PC-9 (cell line): ENCODE measurements at regions not wholly inside any gene's neighbourhood (a gene's known extent, or its start where the extent isn't known, plus 50 kb on each side); places are given as distances from the start of the nearest gene placed in this dataset.

Experiments used
- BruUV-seq: library from RNA; stranded (reverse); fragments of 400-500 nt; replicated peaks from 2 replicates; lab custom pipeline; 2021; lab: Mats Ljungman, UMichigan
- CTCF ChIA-PET: fragments of 300-600 bp; sonication (Branson Sonifier 250); formaldehyde crosslinking; loops from one replicate; lab custom pipeline; 2022; ENCODE audit warnings: antibody characterized with exemption; lab: Charles Lee
- POLR2A ChIA-PET: fragments of 300-600 bp; sonication (Branson Sonifier 250); formaldehyde crosslinking; loops from one replicate; lab custom pipeline; 2022; ENCODE audit warnings: antibody characterized with exemption; ENCODE audit not compliant: unreplicated experiment; lab: Charles Lee
- DNase-seq, 2 experiments: peaks; one replicate each; pipeline versions ENCODE4 v3.0.0 to v3.0.0-alpha.2; 2015 to 2022; ENCODE audit warnings: mixed read lengths in 1 of 2
- H2AFZ ChIP-seq: fragments of 200-600 bp; sonication (generic); 2 replicates; pipeline ENCODE4 v1.8.1; 2017; ENCODE audit warnings: antibody characterized with exemption
- H3F3A ChIP-seq: fragments of 200-600 bp; sonication (generic); 2 replicates; pipeline ENCODE4 v1.8.1; 2017; ENCODE audit warnings: antibody characterized with exemption, mild to moderate bottlenecking, low read depth; ENCODE audit not compliant: insufficient read depth
- H3K27ac ChIP-seq: fragments of 200-600 bp; sonication (generic); 2 replicates; pipeline ENCODE4 v1.6.1; 2016; ENCODE audit warnings: mixed run types
- H3K27me3 ChIP-seq: fragments of 200-600 bp; sonication (generic); 2 replicates; pipeline ENCODE4 v1.6.1; 2016; ENCODE audit warnings: low read depth, mixed run types; ENCODE audit not compliant: insufficient read depth
- H3K36me3 ChIP-seq: fragments of 200-600 bp; sonication (generic); 2 replicates; pipeline ENCODE4 v1.6.1; 2016; ENCODE audit warnings: low read depth, mixed run types
- H3K4me1 ChIP-seq: fragments of 200-600 bp; sonication (generic); replicated peaks from 2 replicates; pipeline ENCODE4 v1.6.1; 2016; ENCODE audit warnings: mixed run types; ENCODE audit not compliant: insufficient read depth
- H3K4me2 ChIP-seq: fragments of 200-600 bp; sonication (generic); 2 replicates; pipeline ENCODE4 v1.6.1; 2017; ENCODE audit warnings: mixed run types
- H3K4me3 ChIP-seq: fragments of 200-600 bp; sonication (generic); 2 replicates; pipeline ENCODE4 v1.6.1; 2016; ENCODE audit warnings: mixed run types
- H3K79me2 ChIP-seq: fragments of 200-600 bp; sonication (generic); 2 replicates; pipeline ENCODE4 v1.6.1; 2017; ENCODE audit warnings: low read depth, mixed run types
- H3K9me2 ChIP-seq: fragments of 200-600 bp; sonication (generic); 2 replicates; pipeline ENCODE4 v1.8.1; 2017; ENCODE audit warnings: mild to moderate bottlenecking; ENCODE audit not compliant: insufficient read depth
- H3K9me3 ChIP-seq: fragments of 200-600 bp; sonication (generic); 2 replicates; pipeline ENCODE4 v1.8.1; 2016; ENCODE audit warnings: low read depth; ENCODE audit not compliant: insufficient read depth
- H4K20me1 ChIP-seq: fragments of 200-600 bp; sonication (generic); 2 replicates; pipeline ENCODE4 v1.8.1; 2017; ENCODE audit not compliant: insufficient read depth
- CTCF ChIP-seq: fragments of 200-600 bp; sonication (generic); conservative IDR thresholded peaks from 2 replicates; pipeline ENCODE4 v1.6.1; 2017; ENCODE audit warnings: mixed run types, antibody characterized with exemption, mild to moderate bottlenecking, moderate library complexity
- EZH2 ChIP-seq: fragments of 200-600 bp; sonication (generic); IDR thresholded peaks from 2 replicates; pipeline ENCODE4 v1.8.0; 2017; ENCODE audit warnings: antibody characterized with exemption, low read depth
- intact Hi-C: fragments of 100-400 bp; cut with micrococcal nuclease; formaldehyde crosslinking; loops from one replicate; pipeline ENCODE4 v1.10.0; 2022; ENCODE audit not compliant: unreplicated experiment

GRCh38 chr5:162668926-162669325 lies 601.4 kb downstream of the GABRG2 start:
- no peaks in the 10 kb centered on the region for H3F3A ChIP-seq
- no peak overlapping the region for H3K4me3 ChIP-seq
- H3K79me2 ChIP-seq: no peaks in the 10 kb centered on the region
- BruUV-seq: no TSS peak
- H3K27me3 ChIP-seq: no peaks in the 10 kb centered on the region
- ChIA-PET POLR2A (no interaction called here), CTCF (no interaction called here)
- H3K9me3 ChIP-seq: no peaks in the 10 kb centered on the region
- intact Hi-C loops: no loop called here
- H4K20me1 ChIP-seq: no peaks in the 10 kb centered on the region
- no peaks in the 10 kb centered on the region for H3K9me2 ChIP-seq
- H3K27ac ChIP-seq: no peak overlapping the region
- H3K4me1 ChIP-seq: no peaks in the 10 kb centered on the region
- H2AFZ ChIP-seq: no peak overlapping the region
- H3K36me3 ChIP-seq: no peaks in the 10 kb centered on the region
- TF ChIP-seq CTCF: no peak
- TF ChIP-seq EZH2: no peak
- H3K4me2 ChIP-seq: no peak overlapping the region
- DNase-seq: no peak

DNA sequence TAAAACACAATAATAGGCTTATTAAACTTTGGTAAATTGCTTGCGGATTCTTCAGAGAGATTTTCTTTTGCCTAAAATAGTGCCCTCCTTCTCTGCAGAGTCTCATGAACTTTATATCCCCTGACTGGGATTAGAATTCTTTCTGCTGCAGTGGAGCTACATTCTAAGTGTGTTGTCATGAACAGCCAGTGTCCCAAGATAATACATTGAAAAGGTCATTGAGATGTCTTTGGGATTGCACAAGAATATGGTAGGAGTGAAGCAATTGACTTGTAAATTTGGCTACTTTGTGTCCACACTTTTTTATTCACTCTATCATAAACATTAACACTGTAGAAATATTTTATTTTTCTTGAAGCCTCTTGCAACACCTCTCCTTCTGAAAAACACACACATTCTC lies 604.5 kb downstream of the GABRG2 start:
- DNase-seq: no peak
- no peaks in the 10 kb centered on the region for H3K79me2 ChIP-seq
- H3K4me1 ChIP-seq: no peaks in the 10 kb centered on the region
- H2AFZ ChIP-seq: no peak overlapping the region
- TF ChIP-seq EZH2: no peak
- TF ChIP-seq CTCF: no peak
- intact Hi-C loops: no loop called here
- ChIA-PET CTCF (no interaction called here), POLR2A (no interaction called here)
- H3K27me3 ChIP-seq: no peaks in the 10 kb centered on the region
- H3K36me3 ChIP-seq: no peaks in the 10 kb centered on the region
- H3K27ac ChIP-seq: no peak overlapping the region
- no peaks in the 10 kb centered on the region for H4K20me1 ChIP-seq
- H3F3A ChIP-seq: no peaks in the 10 kb centered on the region
- H3K9me2 ChIP-seq: no peaks in the 10 kb centered on the region
- no TSS peak for BruUV-seq
- no peaks in the 10 kb centered on the region for H3K9me3 ChIP-seq
- H3K4me2 ChIP-seq: no peak overlapping the region
- no peak overlapping the region for H3K4me3 ChIP-seq

DNA sequence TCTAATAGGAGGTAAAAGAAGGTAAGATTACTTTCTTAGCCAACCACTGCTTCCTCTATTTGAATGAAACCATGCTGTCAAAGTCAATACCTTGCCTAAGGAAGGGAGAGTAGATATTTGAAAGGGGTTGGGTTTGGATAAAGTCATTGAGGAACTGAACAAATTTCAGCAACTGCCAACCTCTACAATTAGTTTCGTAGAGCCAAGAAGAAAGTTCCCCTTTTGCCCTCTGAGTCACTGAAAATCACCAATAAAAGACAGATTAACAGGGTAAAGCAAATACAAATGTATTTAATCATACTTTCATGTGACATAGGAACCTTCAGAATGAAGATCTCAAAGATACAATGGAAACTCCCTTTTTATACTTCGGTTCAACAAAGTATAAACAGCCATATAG lies 615.7 kb downstream of the GABRG2 start:
- no TSS peak for BruUV-seq
- Histone ChIP-seq H3K4me3 (no peak overlapping the region), H4K20me1 (no peaks in the 10 kb centered on the region), H3F3A (no peaks in the 10 kb centered on the region), H3K36me3 (no peaks in the 10 kb centered on the region), H3K4me1 (no peaks in the 10 kb centered on the region), H3K27me3 (no peaks in the 10 kb centered on the region), H3K79me2 (no peaks in the 10 kb centered on the region), H3K4me2 (no peak overlapping the region), H3K9me3 (no peaks in the 10 kb centered on the region), H3K27ac (no peak overlapping the region), H2AFZ (no peak overlapping the region), H3K9me2 (no peaks in the 10 kb centered on the region)
- POLR2A ChIA-PET: no interaction called here
- intact Hi-C loops: no loop called here
- TF ChIP-seq EZH2 (no peak), CTCF (no peak)
- DNase-seq: no peak
- CTCF ChIA-PET: no interaction called here
